ENCODE measurements at regions not wholly inside any gene's neighbourhood (a gene's known extent, or its start where the extent isn't known, plus 50 kb on each side); places are given as distances from the start of the nearest gene placed in this dataset.

- intact Hi-C loops (cut with DNase I; ENCODE audit: low total_unique reads), result no loop called here
- no peaks in the 10 kb centered on the region for H3K9me3 ChIP-seq
- TF ChIP-seq POLR2A (IDR thresholded peaks at IDR 0.05) (no peak), EP300 (IDR thresholded peaks at IDR 0.05) (no peak), POLR2AphosphoS5 (IDR thresholded peaks at IDR 0.05) (no peak)
- TF ChIP-seq, protein P1, sequence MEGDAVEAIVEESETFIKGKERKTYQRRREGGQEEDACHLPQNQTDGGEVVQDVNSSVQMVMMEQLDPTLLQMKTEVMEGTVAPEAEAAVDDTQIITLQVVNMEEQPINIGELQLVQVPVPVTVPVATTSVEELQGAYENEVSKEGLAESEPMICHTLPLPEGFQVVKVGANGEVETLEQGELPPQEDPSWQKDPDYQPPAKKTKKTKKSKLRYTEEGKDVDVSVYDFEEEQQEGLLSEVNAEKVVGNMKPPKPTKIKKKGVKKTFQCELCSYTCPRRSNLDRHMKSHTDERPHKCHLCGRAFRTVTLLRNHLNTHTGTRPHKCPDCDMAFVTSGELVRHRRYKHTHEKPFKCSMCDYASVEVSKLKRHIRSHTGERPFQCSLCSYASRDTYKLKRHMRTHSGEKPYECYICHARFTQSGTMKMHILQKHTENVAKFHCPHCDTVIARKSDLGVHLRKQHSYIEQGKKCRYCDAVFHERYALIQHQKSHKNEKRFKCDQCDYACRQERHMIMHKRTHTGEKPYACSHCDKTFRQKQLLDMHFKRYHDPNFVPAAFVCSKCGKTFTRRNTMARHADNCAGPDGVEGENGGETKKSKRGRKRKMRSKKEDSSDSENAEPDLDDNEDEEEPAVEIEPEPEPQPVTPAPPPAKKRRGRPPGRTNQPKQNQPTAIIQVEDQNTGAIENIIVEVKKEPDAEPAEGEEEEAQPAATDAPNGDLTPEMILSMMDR (IDR thresholded peaks at IDR 0.05), result no peak
- H3K4me1 ChIP-seq, result no peaks in the 10 kb centered on the region
- no peak for DNase-seq
- H3K27ac ChIP-seq, result no peak overlapping the region
- 93 to 97% (median 95%) methylated on average over 4 of the region's 4 CpGs for WGBS, 5 donors
- no peaks in the 10 kb centered on the region for H3K27me3 ChIP-seq
- H3K36me3 ChIP-seq, result no peaks in the 10 kb centered on the region
- no peak overlapping the region for H3K4me3 ChIP-seq
Measured at GRCh38 chr2:216925006-216925405, 65.1 kb upstream of the TNP1 start.

DNA sequence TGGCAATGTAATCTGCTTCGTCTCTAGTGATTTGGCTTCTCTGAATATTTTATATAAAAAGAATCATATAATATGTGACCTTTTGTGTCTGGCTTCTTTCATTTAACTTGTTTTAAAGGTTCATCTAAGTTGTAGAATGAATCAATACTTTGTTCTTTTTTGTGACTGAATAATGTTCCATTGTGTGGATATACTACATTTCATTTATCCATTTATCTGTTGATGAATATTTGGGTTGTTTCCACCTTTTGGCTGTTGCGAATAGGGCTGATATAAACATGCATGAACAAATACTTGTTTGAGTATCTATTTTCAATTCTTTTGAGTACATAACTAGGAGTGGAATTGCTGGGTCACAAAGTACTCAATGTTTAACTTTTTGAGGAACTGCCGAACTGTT lies 63.8 kb upstream of the TNP1 start:
- Histone ChIP-seq H3K4me1 (no peaks in the 10 kb centered on the region), H3K27me3 (no peaks in the 10 kb centered on the region), H3K4me3 (no peak overlapping the region), H3K9me3 (no peaks in the 10 kb centered on the region), H3K36me3 (no peaks in the 10 kb centered on the region), H3K27ac (no peak overlapping the region)
- WGBS, 5 donors, result 87 to 91% (median 89%) methylated on average over 3 of the region's 3 CpGs
- DNase-seq, result no peak
- intact Hi-C loops (cut with DNase I; ENCODE audit: low total_unique reads), result no loop called here
- TF ChIP-seq POLR2A (IDR thresholded peaks at IDR 0.05) (no peak), EP300 (IDR thresholded peaks at IDR 0.05) (no peak), POLR2AphosphoS5 (IDR thresholded peaks at IDR 0.05) (no peak)
- TF ChIP-seq, protein P1 (IDR thresholded peaks at IDR 0.05), result no peak

DNA sequence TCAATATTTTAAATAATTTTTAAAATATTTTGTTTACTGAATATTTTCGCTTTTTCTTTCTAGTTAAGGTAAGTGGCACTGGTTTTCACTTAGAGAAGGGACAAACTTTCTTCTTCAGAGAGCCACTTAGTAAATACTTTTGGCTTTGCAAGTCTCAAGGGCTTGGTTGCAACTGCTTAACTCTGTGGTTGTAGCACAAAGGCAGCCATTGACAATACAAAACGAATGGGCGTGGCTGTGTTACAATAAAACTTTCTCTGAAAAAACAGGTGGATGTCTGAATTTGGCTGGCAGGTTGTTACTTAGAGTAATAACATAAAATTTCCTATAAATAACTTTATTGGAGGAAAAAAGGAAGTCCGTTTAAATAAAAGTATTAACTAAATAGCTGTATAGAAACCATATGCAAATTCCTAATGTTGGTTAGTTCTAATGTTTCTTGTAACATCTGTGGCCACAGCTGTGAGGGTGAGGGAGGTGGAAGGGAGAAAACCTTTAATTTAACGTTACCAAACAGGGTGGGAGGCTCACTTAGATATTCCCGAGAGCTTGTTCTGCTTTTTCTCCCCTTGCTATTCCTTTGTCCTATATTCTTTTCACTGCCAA lies 62.4 kb upstream of the TNP1 start:
- Histone ChIP-seq H3K4me1 (no peaks in the 10 kb centered on the region), H3K9me3 (no peaks in the 10 kb centered on the region), H3K27me3 (no peaks in the 10 kb centered on the region), H3K36me3 (no peaks in the 10 kb centered on the region), H3K4me3 (no peak overlapping the region), H3K27ac (no peak overlapping the region)
- WGBS, 5 donors, result 67 to 77% (median 72%) methylated on average over 6 of the region's 6 CpGs
- no peak for DNase-seq
- intact Hi-C loops (cut with DNase I; ENCODE audit: low total_unique reads), result no loop called here
- no peak for TF ChIP-seq POLR2A (IDR thresholded peaks at IDR 0.05)
- TF ChIP-seq EP300 (IDR thresholded peaks at IDR 0.05), result no peak
- no peak for TF ChIP-seq POLR2AphosphoS5 (IDR thresholded peaks at IDR 0.05)
- TF ChIP-seq, protein P1 (IDR thresholded peaks at IDR 0.05), result no peak

GRCh38 chr2:216920937-216921456 lies 61.1 kb upstream of the TNP1 start:
- 85 to 96% (median 92%) methylated on average over 10 of the region's 10 CpGs for WGBS, 5 donors
- H3K27me3 ChIP-seq, result no peaks in the 10 kb centered on the region
- H3K4me3 ChIP-seq, result no peak overlapping the region
- DNase-seq, result no peak
- H3K36me3 ChIP-seq, result no peaks in the 10 kb centered on the region
- intact Hi-C loops (cut with DNase I; ENCODE audit: low total_unique reads), result no loop called here
- TF ChIP-seq POLR2A (IDR thresholded peaks at IDR 0.05), result no peak
- TF ChIP-seq POLR2AphosphoS5 (IDR thresholded peaks at IDR 0.05), result no peak
- no peak for TF ChIP-seq EP300 (IDR thresholded peaks at IDR 0.05)
- TF ChIP-seq, protein P1 (IDR thresholded peaks at IDR 0.05), result no peak
- no peaks in the 10 kb centered on the region for H3K9me3 ChIP-seq
- H3K27ac ChIP-seq, result no peak overlapping the region
- no peaks in the 10 kb centered on the region for H3K4me1 ChIP-seq
